PC-3 (cell line): ENCODE measurements at regions not wholly inside any gene's neighbourhood (a gene's known extent, or its start where the extent isn't known, plus 50 kb on each side); places are given as distances from the start of the nearest gene placed in this dataset.

ENCODE experiments used
- ATAC-seq: fragments of 200-7000 bp; cut with Tn5 transposase; 2 replicates; pipeline ENCODE4 v1.9.1; 2020; ENCODE audit warnings: mild to moderate bottlenecking, moderate library complexity
- BruUV-seq: library from RNA; stranded (reverse); fragments of 400-500 nt; replicated peaks from 2 replicates; lab custom pipeline; 2021; lab: Mats Ljungman, UMichigan
- CTCF ChIA-PET: fragments of 300-600 bp; sonication (Branson Sonifier 250); formaldehyde crosslinking; loops from one replicate; lab custom pipeline; 2022; ENCODE audit warnings: antibody characterized with exemption; lab: Charles Lee
- POLR2A ChIA-PET: fragments of 300-600 bp; sonication (Branson Sonifier 250); formaldehyde crosslinking; loops from one replicate; lab custom pipeline; 2022; ENCODE audit warnings: antibody characterized with exemption; ENCODE audit not compliant: unreplicated experiment; lab: Charles Lee
- DNase-seq: peaks from one replicate; pipeline ENCODE4 v3.0.0-alpha.2; 2015
- H2AFZ ChIP-seq: fragments of 300-600 bp; sonication (generic); 2 replicates; pipeline ENCODE4 v1.6.0; 2016; ENCODE audit warnings: antibody characterized with exemption, low read length
- H3F3A ChIP-seq: fragments of 300-600 bp; sonication (generic); one replicate; pipeline ENCODE4 v1.6.0; 2017; ENCODE audit warnings: antibody characterized with exemption, low read length, control low read depth, mild to moderate bottlenecking; ENCODE audit not compliant: unreplicated experiment
- H3K27ac ChIP-seq: fragments of 300-600 bp; sonication (generic); 2 replicates; pipeline ENCODE4 v1.5.1; 2016; ENCODE audit warnings: mild to moderate bottlenecking, low read length
- H3K27me3 ChIP-seq: fragments of 300-600 bp; sonication (generic); 2 replicates; pipeline ENCODE4 v1.6.1; 2016; ENCODE audit warnings: low read length, mixed read lengths
- H3K36me3 ChIP-seq: fragments of 300-600 bp; sonication (generic); 2 replicates; pipeline ENCODE4 v1.6.1; 2016; ENCODE audit warnings: low read depth, mixed run types, low read length, mixed read lengths
- H3K4me1 ChIP-seq: fragments of 300-600 bp; sonication (generic); 2 replicates; pipeline ENCODE4 v1.5.1; 2016; ENCODE audit warnings: low read length; ENCODE audit not compliant: insufficient read depth
- H3K4me2 ChIP-seq: fragments of 300-600 bp; sonication (generic); 2 replicates; pipeline ENCODE4 v1.6.0; 2016; ENCODE audit warnings: low read length
- H3K4me3 ChIP-seq: fragments of 300-600 bp; sonication (generic); 2 replicates; pipeline ENCODE4 v1.5.1; 2016; ENCODE audit warnings: mild to moderate bottlenecking, low read length, mixed read lengths
- H3K79me2 ChIP-seq: fragments of 300-600 bp; sonication (generic); 2 replicates; pipeline ENCODE4 v1.6.1; 2017; ENCODE audit warnings: low read length, mixed read lengths
- H3K9ac ChIP-seq: fragments of 300-600 bp; sonication (generic); 2 replicates; pipeline ENCODE4 v1.6.0; 2016; ENCODE audit warnings: mild to moderate bottlenecking, low read length
- H3K9me2 ChIP-seq: fragments of 300-600 bp; sonication (generic); replicated peaks from 2 replicates; pipeline ENCODE4 v1.6.1; 2016; ENCODE audit warnings: mixed run types, low read length, mixed read lengths
- H3K9me3 ChIP-seq: fragments of 300-600 bp; sonication (generic); 2 replicates; pipeline ENCODE4 v1.6.1; 2016; ENCODE audit warnings: low read length, mixed read lengths
- H4K20me1 ChIP-seq: fragments of 300-600 bp; sonication (generic); 2 replicates; pipeline ENCODE4 v1.6.1; 2016; ENCODE audit warnings: low read length, mixed read lengths
- EZH2 ChIP-seq: fragments of 300-600 bp; sonication (generic); IDR thresholded peaks from one replicate; pipeline ENCODE4 v1.6.1; 2017; ENCODE audit warnings: antibody characterized with exemption, mild to moderate bottlenecking, low read length; ENCODE audit not compliant: unreplicated experiment
- EZH2phosphoT487 ChIP-seq: fragments of 300-600 bp; sonication (generic); IDR thresholded peaks from 2 replicates; pipeline ENCODE4 v1.6.1; 2018; ENCODE audit warnings: mild to moderate bottlenecking, antibody characterized with exemption, low read length, borderline replicate concordance
- intact Hi-C: fragments of 100-400 bp; cut with micrococcal nuclease; formaldehyde crosslinking; loops from 2 replicates; pipeline ENCODE4 v1.9.0; 2023
- TF ChIP-seq, protein P1 (sequence below): fragments of 300-600 bp; sonication (generic); conservative IDR thresholded peaks from 2 replicates; pipeline ENCODE4 v1.5.1; 2017; ENCODE audit warnings: antibody characterized with exemption, low read depth, mild to moderate bottlenecking, low read length

DNA sequence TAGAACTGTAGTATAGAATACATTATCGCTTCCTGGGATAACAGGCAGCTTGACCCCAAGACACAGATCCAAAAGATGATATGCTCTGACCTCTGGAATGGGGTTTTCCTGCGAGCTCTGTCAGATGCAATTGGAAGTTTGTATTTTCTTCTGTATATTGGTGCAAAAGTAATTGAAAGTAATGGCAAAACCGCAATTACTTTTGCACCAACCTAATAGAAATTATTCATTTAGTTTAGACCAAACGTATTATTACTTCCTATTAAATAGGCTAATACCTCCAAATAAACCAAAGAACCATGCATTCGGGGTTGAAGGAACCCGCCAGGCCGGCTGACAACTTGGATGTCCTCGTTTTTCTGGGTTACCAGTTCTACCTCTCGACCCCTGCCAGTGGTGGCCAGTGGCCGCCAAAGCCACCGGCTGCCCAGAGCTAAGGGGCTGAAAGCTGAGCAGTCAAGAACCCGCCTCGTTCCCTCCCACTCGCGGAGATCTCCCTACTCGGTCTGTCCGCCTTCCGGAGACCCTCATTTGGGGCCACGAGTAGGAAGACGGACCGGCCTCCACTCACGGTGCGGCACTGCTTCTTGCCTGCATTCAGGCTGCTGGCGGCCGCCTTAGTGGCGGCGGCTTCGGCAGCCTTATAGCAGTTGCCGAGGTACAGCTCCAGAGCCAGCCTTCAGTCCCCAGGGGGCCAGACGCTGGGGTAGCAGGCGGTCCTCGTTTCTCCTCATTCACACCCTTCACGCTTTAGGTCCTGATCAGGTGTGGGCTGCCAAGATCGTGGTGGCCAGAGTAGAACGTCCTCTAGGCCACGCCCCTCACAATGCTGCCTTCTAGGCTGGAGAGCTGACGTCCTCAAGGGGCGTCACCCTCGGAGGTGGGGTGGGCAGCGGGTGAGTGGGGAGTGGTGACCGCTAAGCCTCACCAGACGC is 121.9 kb downstream of the RBMX2 start:
- Histone ChIP-seq H3K4me3 (peak overlapping the region; percentile 67), H3F3A (no peaks in the 10 kb centered on the region), H3K9ac (no peak overlapping the region), H3K79me2 (no peaks in the 10 kb centered on the region), H3K4me2 (peak overlapping the region; percentile 89), H3K9me2 (no peaks in the 10 kb centered on the region), H2AFZ (peak overlapping the region; percentile 80), H3K9me3 (no peaks in the 10 kb centered on the region), H3K27ac (no peak overlapping the region), H4K20me1 (no peaks in the 10 kb centered on the region), H3K4me1 (0 out of 2 replicates have a peak, but pooled peaks cover 3% of the 10 kb centered on the region), H3K36me3 (no peaks in the 10 kb centered on the region), H3K27me3 (no peaks in the 10 kb centered on the region)
- intact Hi-C loops: no loop called here
- no TSS peak for BruUV-seq
- no peak for TF ChIP-seq EZH2phosphoT487
- TF ChIP-seq, protein P1, sequence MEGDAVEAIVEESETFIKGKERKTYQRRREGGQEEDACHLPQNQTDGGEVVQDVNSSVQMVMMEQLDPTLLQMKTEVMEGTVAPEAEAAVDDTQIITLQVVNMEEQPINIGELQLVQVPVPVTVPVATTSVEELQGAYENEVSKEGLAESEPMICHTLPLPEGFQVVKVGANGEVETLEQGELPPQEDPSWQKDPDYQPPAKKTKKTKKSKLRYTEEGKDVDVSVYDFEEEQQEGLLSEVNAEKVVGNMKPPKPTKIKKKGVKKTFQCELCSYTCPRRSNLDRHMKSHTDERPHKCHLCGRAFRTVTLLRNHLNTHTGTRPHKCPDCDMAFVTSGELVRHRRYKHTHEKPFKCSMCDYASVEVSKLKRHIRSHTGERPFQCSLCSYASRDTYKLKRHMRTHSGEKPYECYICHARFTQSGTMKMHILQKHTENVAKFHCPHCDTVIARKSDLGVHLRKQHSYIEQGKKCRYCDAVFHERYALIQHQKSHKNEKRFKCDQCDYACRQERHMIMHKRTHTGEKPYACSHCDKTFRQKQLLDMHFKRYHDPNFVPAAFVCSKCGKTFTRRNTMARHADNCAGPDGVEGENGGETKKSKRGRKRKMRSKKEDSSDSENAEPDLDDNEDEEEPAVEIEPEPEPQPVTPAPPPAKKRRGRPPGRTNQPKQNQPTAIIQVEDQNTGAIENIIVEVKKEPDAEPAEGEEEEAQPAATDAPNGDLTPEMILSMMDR: no peak
- no peak for TF ChIP-seq EZH2
- ATAC-seq: peak; percentile 74
- peak; percentile 16 for DNase-seq
- CTCF ChIA-PET: no interaction called here
- POLR2A ChIA-PET: no interaction called here

DNA sequence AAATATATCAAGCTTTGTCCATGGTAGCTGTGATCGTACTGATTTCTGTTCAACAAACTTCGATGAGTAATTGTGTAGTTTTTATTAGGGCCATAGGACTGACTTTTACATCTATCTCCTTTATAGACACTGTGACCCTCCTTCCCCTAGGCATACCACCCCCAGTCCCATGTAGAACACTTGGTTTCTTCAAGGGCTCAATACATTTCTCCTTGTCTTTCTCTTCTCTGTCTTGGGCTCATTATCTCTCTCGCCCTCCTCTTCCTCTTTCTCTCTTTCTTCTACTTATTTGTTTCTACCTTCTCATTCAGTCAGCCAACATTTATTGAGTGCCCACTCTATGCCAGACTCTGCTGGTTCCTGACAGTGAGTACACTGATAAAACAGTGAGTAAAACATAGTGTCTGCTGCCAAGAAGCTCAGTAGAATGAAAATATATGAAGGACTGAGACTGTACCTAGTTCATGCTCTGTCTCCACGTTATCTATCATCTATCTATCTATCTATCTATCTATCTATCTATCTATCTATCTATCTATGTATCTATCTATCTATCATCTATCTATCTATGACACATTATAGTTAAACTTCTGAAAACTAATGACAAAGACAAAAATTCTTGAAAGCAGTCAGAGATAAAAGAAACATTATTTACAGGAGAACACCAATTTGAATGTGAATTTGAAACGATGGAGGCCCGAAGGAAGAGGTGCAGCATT is 122.8 kb downstream of the RBMX2 start:
- Histone ChIP-seq H3K4me3 (peak overlapping the region; percentile 67; the same call in 1 of the 2 replicates), H3K36me3 (no peaks in the 10 kb centered on the region), H3K4me2 (peak overlapping the region; percentile 89), H3K9me2 (no peaks in the 10 kb centered on the region), H3K9ac (no peak overlapping the region), H3K27me3 (no peaks in the 10 kb centered on the region), H4K20me1 (no peaks in the 10 kb centered on the region), H3F3A (no peaks in the 10 kb centered on the region), H3K27ac (no peak overlapping the region), H3K4me1 (0 out of 2 replicates have a peak, but pooled peaks cover 3% of the 10 kb centered on the region), H2AFZ (no peak overlapping the region; the same call in 1 of the 2 replicates), H3K9me3 (no peaks in the 10 kb centered on the region), H3K79me2 (no peaks in the 10 kb centered on the region)
- POLR2A ChIA-PET: interaction anchor here (0.7 kb wide), 1 partner anchor 506 kb away, joined by 3 read pairs; no protein-coding TSS in a partner anchor
- BruUV-seq: no TSS peak
- CTCF ChIA-PET: interaction anchor here (0.6 kb wide), 1 partner anchor 27 kb away, joined by 6 read pairs; no protein-coding TSS in a partner anchor
- no peak for ATAC-seq
- DNase-seq: no peak
- TF ChIP-seq EZH2phosphoT487: no peak
- no peak for TF ChIP-seq EZH2
- intact Hi-C loops: no loop called here

DNA sequence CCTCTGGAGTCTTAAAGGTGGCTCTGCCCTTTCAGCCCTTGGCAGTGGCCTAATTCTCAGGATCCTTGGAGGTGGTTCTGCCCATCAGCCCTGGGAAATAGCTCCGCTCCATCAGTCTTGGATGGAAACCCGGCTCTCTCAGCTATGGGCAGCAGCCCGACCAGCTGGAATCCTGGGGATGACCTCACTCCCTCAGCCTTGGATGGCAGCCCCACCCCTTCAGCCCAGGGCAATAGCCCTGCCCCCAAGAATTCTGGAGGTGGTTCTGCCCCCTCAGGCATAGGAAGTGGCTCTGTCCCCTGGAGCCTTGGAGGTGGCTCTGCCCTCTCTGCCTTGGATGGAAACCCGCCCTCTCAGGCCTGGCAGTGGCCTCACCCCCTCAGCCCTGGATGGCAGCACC is 127.7 kb downstream of the RBMX2 start:
- CTCF ChIA-PET: no interaction called here
- TF ChIP-seq EZH2phosphoT487 (no peak), EZH2 (no peak)
- TF ChIP-seq, protein P1: no peak

More for the DNA sequence above, 127.7 kb downstream of the RBMX2 start:
- H2AFZ ChIP-seq: no peak overlapping the region
- no peaks in the 10 kb centered on the region for H3F3A ChIP-seq
- no peaks in the 10 kb centered on the region for H3K36me3 ChIP-seq
- H3K4me3 ChIP-seq: no peak overlapping the region
- H3K27me3 ChIP-seq: no peaks in the 10 kb centered on the region
- H3K9ac ChIP-seq: no peak overlapping the region
- H3K9me3 ChIP-seq: no peaks in the 10 kb centered on the region
- no peak overlapping the region for H3K27ac ChIP-seq
- no peak overlapping the region for H3K4me2 ChIP-seq
- no TSS peak for BruUV-seq
- no peaks in the 10 kb centered on the region for H3K79me2 ChIP-seq
- no peaks in the 10 kb centered on the region for H4K20me1 ChIP-seq
- POLR2A ChIA-PET: no interaction called here
- ATAC-seq (no peak), DNase-seq (no peak)
- intact Hi-C loops: no loop called here
- no peaks in the 10 kb centered on the region for H3K4me1 ChIP-seq
- no peaks in the 10 kb centered on the region for H3K9me2 ChIP-seq
